GM18498 (cell line): ENCODE measurements at regions not wholly inside any gene's neighbourhood (a gene's known extent, or its start where the extent isn't known, plus 50 kb on each side); places are given as distances from the start of the nearest gene placed in this dataset.
"Not testable (repeated sequence)": the region's sequence is repeated elsewhere in the genome, so short reads cannot be mapped to it uniquely, and the experiment has no call there.

Source experiments
- ATAC-seq: cut with Tn5 transposase; IDR thresholded peaks from one replicate; pipeline ENCODE4 v1.9.1; 2021; ENCODE audit warnings: mild to moderate bottlenecking, moderate library complexity; ENCODE audit not compliant: unreplicated experiment

GRCh38 chr16:5971106-5971505, 873.5 kb upstream of the EEF2KMT start:
- ATAC-seq = no peak

- no peak for ATAC-seq
Measured at GRCh38 chr16:5966004-5966403, 868.4 kb upstream of the EEF2KMT start.

GRCh38 chr16:5965321-5965720, 867.7 kb upstream of the EEF2KMT start:
- no peak for ATAC-seq

- no peak for ATAC-seq
Measured at GRCh38 chr16:5951486-5951885, 853.9 kb upstream of the EEF2KMT start.

- no peak for ATAC-seq
Measured at GRCh38 chr16:5944971-5945370, 847.4 kb upstream of the EEF2KMT start.

GRCh38 chr16:5938607-5939006, 841.0 kb upstream of the EEF2KMT start:
- ATAC-seq = no peak

- ATAC-seq = no peak
Measured at GRCh38 chr16:5932906-5933305, 835.3 kb upstream of the EEF2KMT start.

GRCh38 chr16:5928476-5929065, 831.0 kb upstream of the EEF2KMT start:
- no peak for ATAC-seq

GRCh38 chr16:5925850-5926249, 828.3 kb upstream of the EEF2KMT start:
- no peak for ATAC-seq

- ATAC-seq = no peak
Measured at GRCh38 chr16:5922686-5923085, 825.1 kb upstream of the EEF2KMT start.

- ATAC-seq = no peak
Measured at GRCh38 chr16:5918567-5919130, 821.1 kb upstream of the EEF2KMT start.

- no peak for ATAC-seq
Measured at GRCh38 chr16:5917436-5918195, 820.0 kb upstream of the EEF2KMT start.

- ATAC-seq = no peak
Measured at GRCh38 chr16:5916711-5917191, 819.2 kb upstream of the EEF2KMT start.

- ATAC-seq = no peak
Measured at GRCh38 chr16:5911241-5911640, 813.6 kb upstream of the EEF2KMT start.

GRCh38 chr16:5909556-5909955, 812.0 kb upstream of the EEF2KMT start:
- ATAC-seq = not testable (repeated sequence)

GRCh38 chr16:5907544-5907943, 809.9 kb upstream of the EEF2KMT start:
- ATAC-seq = no peak

- ATAC-seq = no peak
Measured at GRCh38 chr16:5906351-5906750, 808.8 kb upstream of the EEF2KMT start.

GRCh38 chr16:5905935-5906334, 808.3 kb upstream of the EEF2KMT start:
- no peak for ATAC-seq

- no peak for ATAC-seq
Measured at GRCh38 chr16:5903832-5904231, 806.2 kb upstream of the EEF2KMT start.

- no peak for ATAC-seq
Measured at GRCh38 chr16:5903153-5903552, 805.6 kb upstream of the EEF2KMT start.

GRCh38 chr16:5900046-5900445, 802.5 kb upstream of the EEF2KMT start:
- ATAC-seq = no peak

- ATAC-seq = no peak
Measured at GRCh38 chr16:5895976-5896375, 798.4 kb upstream of the EEF2KMT start.
